ENCODE measurements at regions not wholly inside any gene's neighbourhood (a gene's known extent, or its start where the extent isn't known, plus 50 kb on each side); places are given as distances from the start of the nearest gene placed in this dataset.

DNA sequence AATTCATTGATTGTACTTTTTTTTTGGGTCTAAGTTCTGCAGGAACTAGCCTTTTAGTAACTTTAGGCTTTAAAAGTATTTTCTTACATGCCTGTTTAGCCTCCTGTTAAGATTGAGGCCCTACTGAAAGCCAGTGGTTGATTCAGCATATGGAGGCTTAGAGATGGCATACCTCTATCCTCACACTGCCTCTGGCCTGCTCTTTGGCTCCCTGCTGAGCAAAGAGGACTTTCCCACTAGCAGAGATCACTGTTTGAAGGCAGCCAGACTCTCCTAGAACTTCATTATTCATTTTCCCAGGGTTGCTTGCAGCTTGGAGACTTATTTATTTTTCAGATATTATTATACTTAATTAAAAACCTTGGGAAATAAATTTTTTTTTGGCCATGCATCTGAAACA lies 405.6 kb upstream of the MEX3C start:
- Histone ChIP-seq H3K4me2 (ENCODE audit: control insufficient read depth, insufficient read depth) (no peak overlapping the region), H3K27ac (ENCODE audit: control insufficient read depth, insufficient read depth) (no peak overlapping the region), H3K36me3 (ENCODE audit: control insufficient read depth in 2 of 2, insufficient read depth in 2 of 2, low read length in 1 of 2) (no peaks in the 10 kb centered on the region), H3K79me2 (ENCODE audit: control insufficient read depth, insufficient read depth, low read length) (no peaks in the 10 kb centered on the region), H3K27me3 (replicated peaks in 1 of 2; ENCODE audit: control insufficient read depth in 2 of 2, insufficient read depth in 2 of 2, low read length in 1 of 2) (no peaks in the 10 kb centered on the region), H3K9me3 (replicated peaks; ENCODE audit: control insufficient read depth, insufficient read depth, low read length) (no peaks in the 10 kb centered on the region), H3K4me3 (no peak overlapping the region), H3K9ac (ENCODE audit: control insufficient read depth, insufficient read depth, low read length) (no peak overlapping the region), H4K20me1 (ENCODE audit: control insufficient read depth, insufficient read depth) (no peaks in the 10 kb centered on the region), H3K4me1 (ENCODE audit: control insufficient read depth, insufficient read depth, low read length) (no peaks in the 10 kb centered on the region), H2AFZ (ENCODE audit: control insufficient read depth, low read depth, low read length) (no peak overlapping the region)
- TF ChIP-seq SMAD1 (IDR thresholded peaks at IDR 0.05; ENCODE audit: low read depth, partially characterized antibody) (no peak), IRF5 (IDR thresholded peaks at IDR 0.05; ENCODE audit: borderline replicate concordance) (no peak)
- TF ChIP-seq, protein P1, sequence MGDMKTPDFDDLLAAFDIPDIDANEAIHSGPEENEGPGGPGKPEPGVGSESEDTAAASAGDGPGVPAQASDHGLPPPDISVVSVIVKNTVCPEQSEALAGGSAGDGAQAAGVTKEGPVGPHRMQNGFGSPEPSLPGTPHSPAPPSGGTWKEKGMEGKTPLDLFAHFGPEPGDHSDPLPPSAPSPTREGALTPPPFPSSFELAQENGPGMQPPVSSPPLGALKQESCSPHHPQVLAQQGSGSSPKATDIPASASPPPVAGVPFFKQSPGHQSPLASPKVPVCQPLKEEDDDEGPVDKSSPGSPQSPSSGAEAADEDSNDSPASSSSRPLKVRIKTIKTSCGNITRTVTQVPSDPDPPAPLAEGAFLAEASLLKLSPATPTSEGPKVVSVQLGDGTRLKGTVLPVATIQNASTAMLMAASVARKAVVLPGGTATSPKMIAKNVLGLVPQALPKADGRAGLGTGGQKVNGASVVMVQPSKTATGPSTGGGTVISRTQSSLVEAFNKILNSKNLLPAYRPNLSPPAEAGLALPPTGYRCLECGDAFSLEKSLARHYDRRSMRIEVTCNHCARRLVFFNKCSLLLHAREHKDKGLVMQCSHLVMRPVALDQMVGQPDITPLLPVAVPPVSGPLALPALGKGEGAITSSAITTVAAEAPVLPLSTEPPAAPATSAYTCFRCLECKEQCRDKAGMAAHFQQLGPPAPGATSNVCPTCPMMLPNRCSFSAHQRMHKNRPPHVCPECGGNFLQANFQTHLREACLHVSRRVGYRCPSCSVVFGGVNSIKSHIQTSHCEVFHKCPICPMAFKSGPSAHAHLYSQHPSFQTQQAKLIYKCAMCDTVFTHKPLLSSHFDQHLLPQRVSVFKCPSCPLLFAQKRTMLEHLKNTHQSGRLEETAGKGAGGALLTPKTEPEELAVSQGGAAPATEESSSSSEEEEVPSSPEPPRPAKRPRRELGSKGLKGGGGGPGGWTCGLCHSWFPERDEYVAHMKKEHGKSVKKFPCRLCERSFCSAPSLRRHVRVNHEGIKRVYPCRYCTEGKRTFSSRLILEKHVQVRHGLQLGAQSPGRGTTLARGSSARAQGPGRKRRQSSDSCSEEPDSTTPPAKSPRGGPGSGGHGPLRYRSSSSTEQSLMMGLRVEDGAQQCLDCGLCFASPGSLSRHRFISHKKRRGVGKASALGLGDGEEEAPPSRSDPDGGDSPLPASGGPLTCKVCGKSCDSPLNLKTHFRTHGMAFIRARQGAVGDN (IDR thresholded peaks at IDR 0.05): no peak
- POLR2A ChIA-PET: no interaction called here
- no peak for ATAC-seq
- BruUV-seq (replicated peaks): no TSS peak
- intact Hi-C loops (cut with micrococcal nuclease; ENCODE audit: unreplicated experiment): no loop called here
- CTCF ChIA-PET: interaction anchor here (1.2 kb wide), 1 partner anchor 18 kb away, joined by 4 read pairs; no protein-coding TSS in a partner anchor
- DNase-seq (ENCODE audit: low read depth, low spot score): no peak
- in situ Hi-C loops (cut with MboI): no loop called here
- SMC1A ChIA-PET (ENCODE audit: uncharacterized antibody, unreplicated experiment): no interaction called here
- FAIRE-seq: no peak
- RAD21 ChIA-PET (ENCODE audit: unreplicated experiment): no interaction called here

Data from GM12878 (cell line).